ENCODE measurements at regions not wholly inside any gene's neighbourhood (a gene's known extent, or its start where the extent isn't known, plus 50 kb on each side); places are given as distances from the start of the nearest gene placed in this dataset.

- TF ChIP-seq EZH2 (IDR thresholded peaks at IDR 0.05; ENCODE audit: borderline replicate concordance, low read depth, low read length, poor library complexity, severe bottlenecking) (no peak), CTCF (conservative IDR thresholded peaks at IDR 0.05; ENCODE audit: low read depth, low read length) (no peak)
Observed at GRCh38 chr2:209138079-209138478, 285.8 kb upstream of the MAP2 start.

Data from A673 (cell line).